Endothelial cell (in vitro differentiated cells): ENCODE measurements at regions not wholly inside any gene's neighbourhood (a gene's known extent, or its start where the extent isn't known, plus 50 kb on each side); places are given as distances from the start of the nearest gene placed in this dataset.
"Not testable (repeated sequence)": the region's sequence is repeated elsewhere in the genome, so short reads cannot be mapped to it uniquely, and the experiment has no call there.

Experiments
- DNase-seq: peaks from one replicate; pipeline ENCODE4 v3.0.0; 2021; ENCODE audit warnings: low spot score
- H3K27ac Mint-ChIP-seq: one replicate; pipeline ENCODE4 v1.8.0; 2021; ENCODE audit warnings: mixed read lengths, inconsistent platforms; ENCODE audit not compliant: unreplicated experiment
- H3K27me3 Mint-ChIP-seq: one replicate; pipeline ENCODE4 v1.8.0; 2021; ENCODE audit warnings: mild to moderate bottlenecking, moderate library complexity, mixed read lengths, inconsistent platforms; ENCODE audit not compliant: unreplicated experiment
- H3K36me3 Mint-ChIP-seq: one replicate; pipeline ENCODE4 v1.8.0; 2021; ENCODE audit warnings: mild to moderate bottlenecking, low read depth, mixed read lengths, inconsistent platforms; ENCODE audit not compliant: unreplicated experiment
- H3K4me1 Mint-ChIP-seq: one replicate; pipeline ENCODE4 v1.8.0; 2021; ENCODE audit warnings: mild to moderate bottlenecking, mixed read lengths, inconsistent platforms; ENCODE audit not compliant: unreplicated experiment
- H3K4me3 Mint-ChIP-seq: one replicate; pipeline ENCODE4 v1.8.0; 2021; ENCODE audit warnings: mild to moderate bottlenecking, mixed read lengths, inconsistent platforms; ENCODE audit not compliant: unreplicated experiment
- H3K9me3 Mint-ChIP-seq: one replicate; pipeline ENCODE4 v1.8.0; 2021; ENCODE audit warnings: mixed read lengths, inconsistent platforms; ENCODE audit not compliant: unreplicated experiment
- CTCF ChIP-seq: fragments of 200-600 bp; sonication (generic); IDR thresholded peaks from one replicate; pipeline ENCODE4 v1.5.0; 2021; ENCODE audit warnings: antibody characterized with exemption; ENCODE audit not compliant: unreplicated experiment

- H3K4me3 Mint-ChIP-seq, result no peak overlapping the region
- H3K4me1 Mint-ChIP-seq, result peaks cover 1% of the 10 kb centered on the region
- H3K27ac Mint-ChIP-seq, result no peak overlapping the region
- TF ChIP-seq CTCF, result no peak
- H3K9me3 Mint-ChIP-seq, result no peaks in the 10 kb centered on the region
- H3K36me3 Mint-ChIP-seq, result no peaks in the 10 kb centered on the region
- DNase-seq, result no peak
- H3K27me3 Mint-ChIP-seq, result no peaks in the 10 kb centered on the region
Observed at GRCh38 chr6:15892369-15892768, 229.5 kb upstream of the DTNBP1 start.

- H3K9me3 Mint-ChIP-seq, result no peaks in the 10 kb centered on the region
- no peaks in the 10 kb centered on the region for H3K27me3 Mint-ChIP-seq
- no peaks in the 10 kb centered on the region for H3K36me3 Mint-ChIP-seq
- DNase-seq, result no peak
- no peak overlapping the region for H3K27ac Mint-ChIP-seq
- H3K4me3 Mint-ChIP-seq, result no peak overlapping the region
- TF ChIP-seq CTCF, result no peak
- peaks cover 3% of the 10 kb centered on the region for H3K4me1 Mint-ChIP-seq
Observed at GRCh38 chr6:15888798-15889772, 226.3 kb upstream of the DTNBP1 start.

- Mint-ChIP-seq H3K4me1 (peaks cover 3% of the 10 kb centered on the region), H3K27me3 (no peaks in the 10 kb centered on the region), H3K27ac (no peak overlapping the region), H3K9me3 (no peaks in the 10 kb centered on the region), H3K36me3 (no peaks in the 10 kb centered on the region), H3K4me3 (no peak overlapping the region)
- TF ChIP-seq CTCF, result no peak
- DNase-seq, result no peak
Observed at GRCh38 chr6:15887491-15888461, 224.9 kb upstream of the DTNBP1 start.

- TF ChIP-seq CTCF, result no peak
Observed at GRCh38 chr6:15885624-15886023, 222.8 kb upstream of the DTNBP1 start.

GRCh38 chr6:15883593-15883992 is 220.8 kb upstream of the DTNBP1 start:
- H3K4me1 Mint-ChIP-seq, H3K27ac Mint-ChIP-seq, H3K36me3 Mint-ChIP-seq, DNase-seq, H3K4me3 Mint-ChIP-seq, H3K27me3 Mint-ChIP-seq, H3K9me3 Mint-ChIP-seq: not testable (repeated sequence)

More at GRCh38 chr6:15885624-15886023, 222.8 kb upstream of the DTNBP1 start:
- Mint-ChIP-seq H3K27ac (no peak overlapping the region), H3K4me1 (peaks cover 3% of the 10 kb centered on the region), H3K27me3 (no peaks in the 10 kb centered on the region), H3K36me3 (no peaks in the 10 kb centered on the region), H3K9me3 (no peaks in the 10 kb centered on the region), H3K4me3 (no peak overlapping the region)
- no peak for DNase-seq
